Dedifferentiated amniotic fluid mesenchymal stem cell (primary cell): ENCODE measurements at regions not wholly inside any gene's neighbourhood (a gene's known extent, or its start where the extent isn't known, plus 50 kb on each side); places are given as distances from the start of the nearest gene placed in this dataset.
"Not testable (repeated sequence)": the region's sequence is repeated elsewhere in the genome, so short reads cannot be mapped to it uniquely, and the experiment has no call there.

ENCODE experiments used
- DNase-seq: peaks from one replicate; pipeline ENCODE4 v3.0.0-alpha.2; 2016; ENCODE audit errors: extremely low spot score

DNA sequence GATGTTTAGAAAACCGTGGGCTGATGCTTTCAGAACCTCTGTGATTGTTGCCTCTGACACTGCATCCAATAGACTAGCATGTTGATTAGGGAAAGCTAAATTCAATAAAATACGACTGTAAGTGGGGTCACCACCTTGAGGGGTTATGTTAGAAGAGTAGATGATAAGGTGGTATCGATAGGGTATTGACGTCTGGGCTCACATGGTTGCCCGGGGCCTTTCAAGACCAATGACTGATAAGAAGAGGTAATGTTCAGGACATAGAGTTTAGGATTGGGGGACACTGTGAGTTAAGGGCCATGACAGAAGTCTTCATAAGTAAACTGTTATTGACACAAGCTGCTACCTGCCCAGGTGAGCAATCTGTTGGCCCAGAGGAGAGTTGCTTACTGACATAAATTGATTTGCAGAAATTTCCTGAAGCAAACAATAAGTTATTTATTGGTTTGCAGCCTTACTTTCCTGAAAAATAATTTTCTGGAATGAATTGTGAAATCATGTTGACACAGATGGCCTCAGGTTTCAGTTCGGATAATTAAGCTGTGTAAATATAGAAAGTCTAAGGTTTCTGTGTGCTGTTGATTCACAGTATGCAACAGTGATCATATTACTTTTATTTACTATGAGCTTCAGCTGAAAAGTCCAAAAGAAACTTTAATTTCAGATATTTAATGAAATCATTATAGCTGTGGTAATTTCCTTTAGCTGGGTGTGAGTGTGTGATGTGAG lies 289.9 kb upstream of the PRSS16 start:
- not testable (repeated sequence) for DNase-seq

DNA sequence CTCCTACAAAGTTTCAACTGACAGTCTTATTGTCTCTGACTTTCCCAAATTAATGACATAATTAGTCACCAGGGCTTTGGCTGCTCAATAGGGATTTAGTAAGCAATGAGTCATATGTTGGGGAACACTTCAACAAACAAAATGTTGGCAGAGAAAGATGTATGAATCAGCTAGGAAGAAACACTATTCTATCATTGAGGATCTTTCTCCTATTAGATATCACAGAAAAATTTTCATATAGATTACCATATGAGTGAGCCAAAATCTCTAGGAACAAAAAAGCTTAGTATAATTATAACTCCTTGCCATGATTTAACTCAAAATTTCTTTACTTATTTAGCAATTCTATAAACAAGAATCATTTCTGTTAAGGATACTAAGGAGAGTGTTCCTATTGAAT lies 286.3 kb upstream of the PRSS16 start:
- not testable (repeated sequence) for DNase-seq

DNA sequence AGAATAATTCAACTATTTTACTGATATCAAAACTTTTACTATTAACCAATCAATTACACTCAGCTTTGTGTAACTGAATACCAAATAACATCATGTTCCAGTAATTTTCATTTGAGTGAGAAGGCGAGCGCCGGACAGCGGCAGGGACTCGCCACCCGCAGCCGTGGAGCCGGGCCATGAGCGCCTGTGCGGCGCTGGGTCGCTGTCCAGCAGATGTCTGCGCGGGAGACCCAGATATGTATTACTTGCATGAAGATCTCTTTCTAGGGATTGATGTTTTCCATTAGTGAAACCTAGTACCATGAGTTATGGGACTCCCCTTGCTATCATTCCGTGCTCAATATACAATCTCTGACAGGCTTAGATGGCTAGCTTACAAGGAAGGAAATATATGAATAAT lies 245.1 kb upstream of the PRSS16 start:
- DNase-seq: no peak

DNA sequence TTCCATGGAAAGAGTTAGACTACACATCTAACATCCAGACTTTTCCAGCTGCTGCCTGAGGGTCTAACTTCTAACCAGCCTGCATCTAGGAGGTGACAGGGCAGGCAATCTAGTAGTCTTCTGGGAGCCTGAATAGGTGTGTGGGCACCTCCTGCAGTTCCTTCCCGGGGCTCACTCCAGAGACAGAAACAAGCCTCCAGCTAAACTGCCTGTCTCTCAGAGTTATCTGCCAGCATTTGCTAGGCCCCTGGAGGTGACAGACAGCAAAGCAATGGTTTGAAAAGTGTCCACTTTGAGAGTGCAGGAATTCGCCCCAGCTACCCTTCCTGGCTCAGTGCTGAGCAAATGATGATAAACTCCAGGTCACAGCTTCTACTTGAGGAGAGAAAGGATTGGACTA lies 240.5 kb upstream of the PRSS16 start:
- DNase-seq: no peak

DNA sequence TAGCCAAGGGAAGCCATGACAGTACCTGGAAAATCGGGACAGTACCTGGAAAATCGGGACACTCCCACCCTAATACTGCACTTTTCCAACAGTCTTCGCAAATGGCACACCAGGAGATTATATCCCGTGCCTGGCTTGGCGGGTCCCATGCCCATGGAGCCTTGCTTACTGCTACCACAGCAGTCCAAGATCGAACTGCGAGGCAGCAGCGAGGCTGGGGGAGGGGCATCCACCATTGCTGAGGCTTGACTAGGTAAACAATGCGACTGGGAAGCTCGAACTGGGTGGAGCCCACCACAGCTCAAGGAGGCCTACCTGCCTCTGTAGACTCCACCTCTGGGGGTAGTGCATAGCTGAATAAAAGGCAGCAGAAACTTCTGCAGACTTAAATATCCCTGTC lies 238.9 kb upstream of the PRSS16 start:
- DNase-seq: not testable (repeated sequence)

DNA sequence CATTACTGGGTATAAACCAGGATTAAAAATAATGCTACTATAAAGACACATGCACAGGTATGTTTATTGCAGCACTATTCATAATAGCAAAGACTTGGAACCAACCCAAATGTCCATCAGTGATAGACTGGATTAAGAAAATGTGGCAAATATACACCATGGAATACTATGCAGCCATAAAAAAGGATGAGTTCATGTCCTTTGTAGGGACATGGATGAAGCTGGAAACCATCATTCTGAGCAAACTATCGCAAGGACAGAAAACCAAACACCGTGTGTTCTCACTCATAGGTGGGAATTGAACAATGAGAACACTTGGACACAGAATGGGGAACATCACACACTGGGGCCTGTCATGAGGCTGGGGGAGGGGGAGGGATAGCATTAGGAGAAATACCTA lies 233.4 kb upstream of the PRSS16 start:
- DNase-seq: not testable (repeated sequence)

DNA sequence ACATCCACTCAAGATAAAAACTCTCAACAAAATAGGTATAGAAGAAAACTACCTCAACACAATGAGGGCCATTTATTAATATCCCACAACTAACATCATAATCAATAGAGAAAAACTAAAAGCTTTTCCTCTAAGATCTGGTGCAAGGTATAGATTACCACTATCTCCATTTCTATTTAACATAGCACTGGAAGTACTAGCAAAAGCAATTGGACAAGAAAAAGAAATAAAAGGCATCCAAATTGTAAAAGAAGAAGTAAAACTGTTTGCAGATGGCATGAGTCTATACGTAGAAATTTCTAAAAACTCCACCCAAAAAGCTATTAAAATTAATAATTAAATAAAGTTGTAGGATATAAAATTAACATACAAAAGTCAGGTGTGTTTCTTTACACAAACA lies 230.8 kb upstream of the PRSS16 start:
- DNase-seq: no peak

DNA sequence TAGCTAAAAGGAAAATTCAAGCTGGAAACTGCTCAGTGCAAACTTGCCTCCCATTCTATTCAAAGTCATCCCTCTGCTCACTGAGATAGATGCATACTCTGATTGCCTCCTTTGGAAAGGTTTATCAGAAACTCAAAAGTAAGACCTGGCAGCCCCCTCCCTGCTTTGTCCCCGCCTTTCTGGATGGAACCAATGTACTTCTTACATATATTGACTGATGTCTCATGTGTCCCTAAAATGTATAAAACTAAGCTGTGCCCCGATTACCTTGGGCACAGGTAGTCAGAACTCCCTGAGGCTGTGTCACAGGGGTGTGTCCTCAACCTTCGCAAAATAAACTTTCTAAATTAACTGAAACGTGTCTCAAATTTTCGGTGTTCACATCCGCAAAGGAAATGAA lies 229.1 kb upstream of the PRSS16 start:
- DNase-seq: not testable (repeated sequence)

DNA sequence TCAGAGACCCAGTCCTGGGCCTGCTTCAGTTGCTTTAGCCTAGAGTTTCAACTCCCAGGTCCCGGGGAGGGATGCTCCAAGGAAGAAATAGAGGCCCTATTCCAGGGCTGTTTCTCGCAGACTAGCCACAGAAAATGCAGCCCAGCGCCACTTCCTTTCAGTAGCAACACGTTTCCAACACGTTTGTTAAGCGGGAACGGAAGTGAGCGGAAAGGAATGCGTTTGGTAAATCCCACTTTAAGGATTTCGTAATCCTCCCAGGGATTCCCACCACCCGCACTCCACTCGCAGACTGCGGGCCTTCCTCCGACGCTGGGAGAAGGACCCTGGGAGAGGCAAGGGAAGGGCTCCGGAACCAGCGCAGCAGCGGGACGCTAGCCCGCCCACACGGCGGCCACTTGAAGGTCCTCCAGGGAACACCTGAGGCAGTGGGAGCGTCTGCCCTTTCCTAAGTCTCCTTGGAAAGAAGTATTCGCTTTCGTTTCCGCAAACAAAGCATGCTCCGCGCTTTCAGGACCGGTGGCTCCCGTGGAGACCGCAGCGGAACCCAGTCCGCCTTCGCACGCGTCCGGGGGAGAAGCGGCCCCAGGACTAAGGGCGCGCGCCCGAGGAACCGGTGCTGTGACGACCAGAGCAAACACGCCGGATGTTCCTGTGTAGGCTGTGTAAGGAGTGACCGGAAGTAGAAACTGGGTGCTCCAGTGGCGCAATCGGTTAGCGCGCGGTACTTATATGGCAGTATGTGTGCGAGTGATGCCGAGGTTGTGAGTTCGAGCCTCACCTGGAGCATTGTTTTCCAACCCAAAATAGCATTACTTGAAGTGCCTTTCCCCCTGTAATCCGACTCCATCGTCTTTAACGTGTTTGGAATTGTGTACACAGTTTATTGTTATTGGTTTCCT lies 227.6 kb upstream of the PRSS16 start:
- peak; percentile 94 for DNase-seq

DNA sequence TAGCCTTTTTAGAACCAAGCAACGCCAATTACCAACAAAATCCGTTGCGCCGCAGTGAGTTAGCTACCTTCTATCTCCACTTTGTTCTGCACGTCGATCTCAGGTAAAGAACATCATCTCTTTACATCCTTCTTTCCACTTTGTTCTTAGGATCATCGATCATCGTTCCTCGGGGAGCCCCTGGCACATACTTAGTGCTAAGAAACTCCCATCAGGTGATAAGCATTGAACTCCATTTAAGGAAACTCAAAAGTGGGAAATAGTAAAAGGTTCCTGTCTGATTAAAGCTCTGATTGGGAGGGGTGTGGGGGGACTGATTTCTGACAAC lies 227.0 kb upstream of the PRSS16 start:
- no peak for DNase-seq

DNA sequence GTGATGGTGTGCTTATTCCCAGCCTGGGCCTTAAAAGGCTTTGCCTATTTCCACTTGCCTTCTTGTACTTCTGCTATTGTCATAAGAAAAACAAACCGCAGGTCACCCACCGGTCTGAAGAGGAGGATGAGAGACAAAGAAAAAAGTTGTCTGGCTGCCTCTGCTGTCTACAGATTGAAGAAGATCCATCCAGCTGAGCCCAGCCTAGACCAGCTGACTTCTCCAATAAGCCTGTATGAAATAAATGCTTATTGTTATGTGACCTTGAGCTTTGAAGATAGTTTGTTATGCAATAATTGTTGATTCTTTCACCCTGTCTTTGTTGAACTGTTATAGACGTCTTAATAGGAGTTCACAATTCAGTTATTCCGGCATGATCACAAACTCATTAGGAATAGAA lies 223.8 kb upstream of the PRSS16 start:
- DNase-seq: no peak

DNA sequence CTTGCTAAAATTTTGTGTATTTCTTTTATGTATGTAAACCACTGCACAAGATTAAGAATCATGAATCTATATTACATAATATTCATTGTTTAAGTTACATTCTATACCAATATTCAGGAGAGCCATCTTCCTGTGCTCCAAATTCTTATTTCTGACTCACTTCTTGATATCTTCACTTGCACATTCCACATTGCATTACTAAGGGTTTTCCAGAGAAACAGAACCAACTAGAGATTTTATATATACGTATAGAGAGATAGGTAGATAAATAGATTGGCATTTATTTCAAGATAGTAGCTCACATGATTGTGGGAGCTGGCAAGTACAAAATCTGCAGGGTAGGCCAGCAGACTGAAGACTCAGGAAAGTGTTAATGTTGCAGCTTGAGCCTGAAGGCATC lies 222.2 kb upstream of the PRSS16 start:
- no peak for DNase-seq

DNA sequence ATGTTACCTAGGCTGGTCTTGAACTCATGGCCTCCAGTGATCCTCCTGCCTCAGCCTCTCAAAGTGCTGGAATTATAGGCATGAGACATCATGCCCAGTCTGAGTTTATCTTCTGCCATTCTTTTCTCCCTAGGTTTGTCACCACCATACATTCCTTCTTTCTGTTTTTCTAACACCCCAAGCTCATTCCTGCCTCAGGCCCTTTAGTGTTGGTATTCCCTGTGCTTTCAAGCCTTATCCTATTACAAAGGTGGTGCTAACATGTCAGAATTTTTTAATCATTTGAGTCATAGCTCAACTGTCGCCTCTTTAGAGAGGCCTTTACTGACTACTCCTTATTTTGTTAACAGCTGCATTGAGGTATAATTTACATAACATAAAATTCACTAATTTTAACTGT lies 221.1 kb upstream of the PRSS16 start:
- no peak for DNase-seq

DNA sequence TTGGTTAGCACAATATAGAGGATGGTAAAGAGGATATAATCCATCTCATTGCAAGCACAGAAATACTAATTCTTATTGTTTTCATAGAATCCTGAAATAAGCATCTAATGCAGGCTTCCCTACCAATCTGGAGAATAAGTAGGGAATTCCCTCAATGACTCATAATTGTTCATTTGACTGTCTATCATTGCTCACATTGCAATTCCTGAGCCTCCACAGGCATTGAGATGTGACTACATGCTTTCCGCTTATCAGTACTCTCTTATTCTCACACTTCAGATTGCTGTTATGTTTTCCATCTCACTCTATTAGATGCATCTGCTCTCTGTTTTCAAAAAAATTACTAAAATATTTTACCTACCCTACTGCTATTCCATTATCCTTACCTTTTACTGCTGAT lies 216.2 kb upstream of the PRSS16 start:
- no peak for DNase-seq

DNA sequence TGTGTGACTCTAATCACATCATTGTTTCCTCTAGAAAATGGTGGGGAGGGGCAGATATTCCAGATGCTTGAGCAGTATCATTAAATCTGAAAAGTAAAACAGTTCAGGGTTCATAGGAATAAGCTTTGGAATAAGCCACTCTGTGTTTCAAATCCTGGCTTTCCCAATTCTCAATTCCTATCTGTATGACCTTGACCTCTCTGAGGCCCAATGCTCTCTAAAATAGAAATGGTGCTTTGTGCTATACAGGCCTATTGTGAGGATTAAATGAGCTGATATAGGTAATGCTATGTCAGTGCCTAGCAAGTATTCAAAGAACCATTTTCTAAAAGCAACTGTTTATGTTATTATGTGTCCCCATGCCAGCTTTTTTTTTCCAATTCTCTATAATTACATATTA lies 209.0 kb upstream of the PRSS16 start:
- DNase-seq: no peak

DNA sequence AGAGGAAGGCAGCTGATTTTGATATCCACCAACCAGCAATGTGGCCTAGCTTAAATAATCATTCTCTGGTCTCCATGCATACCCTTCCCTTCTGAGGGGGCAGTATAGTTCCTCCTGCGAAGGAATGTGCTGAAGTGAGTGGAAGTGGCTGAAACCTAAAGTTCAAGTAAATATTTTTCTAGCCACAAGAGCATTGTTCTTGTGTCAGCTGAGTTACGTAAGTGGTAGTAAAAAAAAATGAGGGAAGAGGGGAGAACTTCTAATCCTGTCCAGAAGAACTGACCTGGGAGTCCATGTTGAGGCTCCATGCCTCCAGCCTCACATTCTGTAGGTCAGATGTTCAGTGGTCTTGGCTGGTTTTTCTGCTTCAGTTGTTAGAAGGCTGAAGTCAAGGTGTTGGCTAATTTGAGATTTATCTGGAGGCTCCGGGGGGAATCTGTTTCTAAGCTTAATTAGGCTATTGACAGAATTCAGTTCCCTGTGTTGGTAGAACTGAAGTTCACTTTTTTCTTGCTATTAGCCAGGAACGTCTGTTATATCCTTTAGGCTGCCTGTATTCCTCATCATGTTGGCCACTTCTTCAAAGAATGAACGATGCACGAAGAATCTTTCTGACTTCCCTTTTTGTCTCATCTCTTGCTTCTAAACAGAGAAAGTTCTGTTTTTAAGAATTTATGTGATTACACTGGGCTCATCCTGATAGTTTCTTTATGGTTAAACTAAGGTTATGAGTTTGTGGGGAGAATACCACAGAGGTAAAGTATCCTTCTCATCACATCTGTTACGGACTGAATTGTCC lies 207.1 kb upstream of the PRSS16 start:
- no peak for DNase-seq

DNA sequence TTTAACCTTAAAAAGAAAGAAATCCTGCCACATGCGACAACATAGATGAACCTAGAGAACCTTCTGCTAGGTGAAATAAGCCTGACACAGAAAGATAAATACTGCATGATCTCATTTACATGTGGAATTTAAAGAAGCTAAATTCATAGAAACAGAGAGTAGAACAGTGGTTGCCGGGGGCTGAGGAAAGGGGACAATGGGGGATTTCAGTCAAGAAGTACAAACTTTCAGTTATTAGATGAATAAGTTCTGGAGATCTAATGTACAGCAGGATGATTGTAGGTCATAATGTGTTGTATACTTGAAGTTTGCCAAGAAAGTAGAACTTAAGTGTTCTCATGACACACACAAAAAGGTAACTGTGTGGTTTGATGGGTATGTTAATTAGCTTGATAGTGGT lies 204.3 kb upstream of the PRSS16 start:
- DNase-seq: no peak

DNA sequence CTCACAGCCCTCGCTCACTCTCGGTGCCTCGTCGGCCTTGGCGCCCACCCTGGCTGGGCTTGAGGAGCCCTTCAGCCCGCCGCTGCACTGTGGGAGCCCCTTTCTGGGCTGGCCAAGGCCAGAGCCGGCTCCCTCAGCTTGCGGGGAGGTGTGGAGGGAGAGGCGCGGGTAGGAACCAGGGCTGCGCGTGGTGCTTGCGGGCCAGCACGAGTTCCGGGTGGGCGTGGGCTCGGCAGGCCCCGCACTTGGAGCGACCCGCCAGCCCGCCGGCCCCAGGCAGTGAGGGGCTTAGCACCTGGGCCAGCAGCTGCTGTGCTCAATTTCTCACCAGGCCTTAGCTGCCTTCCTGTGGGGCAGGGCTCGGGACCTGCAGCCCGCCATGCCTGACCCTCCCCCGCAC lies 202.4 kb upstream of the PRSS16 start:
- not testable (repeated sequence) for DNase-seq

DNA sequence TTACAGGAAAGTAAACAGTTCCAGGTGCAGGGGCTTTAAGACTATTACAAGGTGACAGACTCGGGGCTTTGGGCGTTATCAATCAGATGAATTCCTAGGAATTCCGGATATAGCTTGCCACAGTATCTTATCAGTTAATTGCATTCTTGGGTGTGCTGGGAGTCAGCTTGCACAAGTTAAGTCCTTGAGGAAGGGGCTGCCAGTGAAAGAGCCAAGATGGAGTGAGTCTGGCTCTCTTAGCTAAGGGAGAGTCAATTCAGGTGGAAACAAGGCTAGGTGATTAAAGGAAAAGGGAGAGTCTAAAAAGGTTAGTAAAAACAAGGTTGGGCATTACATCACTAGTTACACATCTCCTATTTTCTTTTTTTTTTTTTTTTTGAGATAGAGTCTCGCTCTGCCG lies 199.8 kb upstream of the PRSS16 start:
- not testable (repeated sequence) for DNase-seq

DNA sequence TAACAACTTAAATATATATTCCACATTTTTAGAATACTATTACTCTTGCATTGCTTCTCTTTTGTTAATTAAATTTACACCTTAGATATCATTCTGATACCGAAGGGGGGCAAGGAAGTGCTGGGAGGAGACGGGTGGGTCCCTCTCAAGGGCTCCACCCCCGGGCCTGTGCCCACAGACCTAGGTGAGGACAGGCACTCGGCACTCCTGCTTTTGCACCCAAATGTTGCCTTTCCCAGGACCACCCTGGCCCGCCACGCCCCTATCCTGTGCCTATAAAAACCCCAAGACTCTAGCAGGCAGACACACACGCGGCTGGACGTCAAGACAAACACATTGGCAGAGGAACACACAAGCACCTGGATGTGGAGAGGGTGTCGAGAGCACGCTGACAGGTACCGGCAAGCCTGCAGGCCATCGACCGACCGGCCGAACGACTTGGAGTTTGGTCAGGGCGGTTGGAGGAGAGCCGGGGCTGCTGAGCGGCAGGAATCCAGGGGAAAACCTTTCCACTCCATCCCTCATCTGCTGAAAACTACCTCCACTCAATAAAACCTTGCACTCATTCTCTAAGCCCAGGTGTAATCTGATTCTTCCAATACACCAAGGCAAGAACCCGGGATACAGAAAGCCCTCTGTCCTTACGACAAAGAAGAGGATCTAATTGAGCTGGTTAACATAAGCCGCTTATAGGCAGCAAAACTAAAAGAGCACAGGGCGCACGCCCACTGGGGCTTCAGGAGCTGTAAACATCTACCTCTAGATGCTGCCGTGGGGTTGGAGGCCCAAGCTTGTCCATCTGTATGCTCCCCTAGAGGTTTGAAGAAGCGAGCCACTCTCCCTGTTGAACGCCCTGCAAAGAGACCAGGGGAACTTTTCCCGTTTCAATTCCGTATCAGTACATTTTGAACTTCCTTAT lies 197.4 kb upstream of the PRSS16 start:
- DNase-seq: no peak

DNA sequence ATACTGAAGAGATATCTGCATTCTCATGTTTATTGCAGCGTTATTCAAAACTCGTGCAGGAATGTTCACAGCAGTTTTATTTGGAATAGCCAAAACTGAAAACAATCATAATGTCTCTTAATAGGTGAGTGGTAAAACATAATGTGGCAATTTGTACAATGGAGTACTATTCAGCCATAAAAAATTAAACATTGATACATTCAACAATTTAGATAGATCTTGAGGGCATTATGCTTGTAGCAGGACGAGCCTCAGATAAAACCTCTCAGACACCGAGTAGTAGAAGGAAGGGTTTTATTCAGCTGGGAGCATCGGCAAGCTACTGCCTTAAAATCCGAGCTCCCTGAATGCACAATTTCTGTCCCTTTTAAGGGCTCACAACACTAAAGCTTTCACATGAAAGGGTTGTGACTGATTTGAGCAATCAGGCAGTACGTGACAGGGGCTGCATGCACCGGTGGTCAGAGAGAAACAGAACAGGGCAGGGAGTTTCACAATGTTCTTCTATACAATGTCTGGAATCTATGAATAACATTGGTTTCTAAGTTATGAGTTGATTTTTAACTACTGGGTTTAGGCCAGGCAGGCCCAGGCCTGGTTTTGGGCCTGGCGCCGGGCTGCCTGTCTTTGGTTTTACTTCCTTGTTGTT lies 195.3 kb upstream of the PRSS16 start:
- DNase-seq: not testable (repeated sequence)
